GM18520 (cell line): ENCODE measurements at regions not wholly inside any gene's neighbourhood (a gene's known extent, or its start where the extent isn't known, plus 50 kb on each side); places are given as distances from the start of the nearest gene placed in this dataset.

Source experiments
- ATAC-seq: cut with Tn5 transposase; IDR thresholded peaks from one replicate; pipeline ENCODE4 v1.9.1; 2021; ENCODE audit not compliant: unreplicated experiment

DNA sequence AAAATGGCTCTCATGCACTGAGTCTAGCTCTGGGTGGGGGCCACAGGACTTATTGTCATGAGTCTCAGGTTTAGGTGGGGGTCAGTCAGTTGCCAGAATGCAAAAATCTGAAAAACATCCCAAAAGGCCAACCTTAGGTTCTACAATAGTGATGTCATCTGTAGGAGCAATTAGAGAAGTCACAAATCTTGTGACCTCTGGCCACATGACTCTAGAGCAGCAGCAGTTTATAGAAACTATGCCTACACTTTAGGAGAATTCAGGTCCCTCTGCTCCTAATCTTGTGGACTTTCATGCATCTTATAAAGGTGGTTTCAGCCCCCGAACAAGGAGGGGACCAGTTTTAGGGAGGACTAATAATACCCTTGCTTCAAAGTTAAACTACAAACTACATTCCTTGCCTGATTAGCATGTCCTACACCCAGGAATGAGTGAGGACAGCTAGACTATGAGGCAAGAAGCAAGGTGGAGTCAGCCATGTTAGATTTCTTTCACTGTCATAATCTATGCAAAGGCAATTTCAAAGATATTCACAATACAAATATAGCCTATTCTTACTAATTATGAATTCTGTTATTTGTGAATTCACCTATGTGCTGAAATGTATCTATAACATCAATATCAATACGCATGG, 123.5 kb upstream of the ADCY1 start:
- no peak for ATAC-seq

- no peak for ATAC-seq
Observed at GRCh38 chr7:45451342-45452035, 122.7 kb upstream of the ADCY1 start.

GRCh38 chr7:45454771-45455170, 119.4 kb upstream of the ADCY1 start:
- no peak for ATAC-seq

GRCh38 chr7:45455662-45456061, 118.5 kb upstream of the ADCY1 start:
- ATAC-seq = no peak

- no peak for ATAC-seq
Observed at GRCh38 chr7:45456105-45456504, 118.1 kb upstream of the ADCY1 start.

GRCh38 chr7:45456747-45457524, 117.2 kb upstream of the ADCY1 start:
- no peak for ATAC-seq

DNA sequence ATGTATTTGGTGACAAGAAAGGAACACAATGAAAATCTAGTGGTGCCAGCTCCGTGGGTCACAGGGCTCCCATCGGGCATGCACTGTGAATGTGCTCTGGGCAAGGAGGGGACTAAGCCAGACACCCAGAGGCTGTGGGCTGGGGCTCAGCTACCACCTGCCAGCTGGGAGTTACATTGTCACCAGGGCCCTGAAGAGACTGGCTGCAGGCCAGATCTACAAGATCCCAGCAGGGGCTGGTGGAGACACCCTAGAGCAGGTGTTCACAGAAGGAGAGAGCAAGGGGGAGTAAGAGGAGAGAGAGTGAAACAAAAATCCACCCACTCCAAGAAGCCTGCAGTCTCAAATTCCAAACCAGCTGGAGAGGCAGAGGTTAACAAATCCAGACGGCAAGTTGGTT, 116.6 kb upstream of the ADCY1 start:
- no peak for ATAC-seq

- ATAC-seq = no peak
Observed at GRCh38 chr7:45459476-45459875, 114.7 kb upstream of the ADCY1 start.

DNA sequence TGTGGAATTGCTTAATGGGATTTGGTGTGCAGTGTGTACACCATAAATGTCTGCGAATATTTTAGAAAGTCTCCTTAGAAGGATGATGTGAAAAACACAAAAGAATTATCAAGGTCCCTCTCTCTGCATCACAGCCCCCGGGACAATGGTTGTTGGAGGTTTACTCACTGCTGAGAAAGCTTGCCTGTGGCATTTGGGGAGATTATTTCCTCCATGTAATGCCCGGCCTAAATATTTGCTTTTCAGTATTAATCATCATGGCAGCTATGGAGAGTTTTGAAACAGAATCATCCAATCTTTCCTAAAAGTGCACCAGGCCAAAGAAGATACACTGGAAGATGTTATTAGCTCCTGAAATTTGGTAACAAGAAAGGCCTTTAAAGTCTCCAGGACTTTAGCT, 113.8 kb upstream of the ADCY1 start:
- no peak for ATAC-seq

DNA sequence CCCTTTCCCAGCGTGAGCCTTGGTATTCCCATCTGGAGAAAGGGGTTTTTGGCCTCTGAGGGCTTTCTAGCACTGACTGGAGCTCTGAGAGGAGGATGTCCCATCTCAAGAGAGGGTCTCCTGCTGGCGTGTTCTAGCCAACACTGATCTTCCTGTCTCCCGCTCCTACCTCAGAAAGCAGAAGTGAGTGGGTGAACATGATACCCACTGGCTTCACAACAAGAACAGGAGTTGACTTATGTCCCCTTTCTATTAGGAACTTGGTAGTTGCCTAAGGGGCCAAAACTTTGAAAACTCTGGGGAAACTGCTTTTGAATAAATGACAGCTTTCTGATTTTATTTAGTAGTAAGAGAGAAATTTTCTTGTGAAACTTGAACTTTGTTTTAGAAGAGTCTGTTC, 113.1 kb upstream of the ADCY1 start:
- ATAC-seq = no peak

GRCh38 chr7:45469103-45469502, 105.1 kb upstream of the ADCY1 start:
- ATAC-seq = no peak

GRCh38 chr7:45470031-45470430, 104.1 kb upstream of the ADCY1 start:
- ATAC-seq = no peak

GRCh38 chr7:45479781-45480180, 94.4 kb upstream of the ADCY1 start:
- ATAC-seq = no peak

GRCh38 chr7:45482451-45482850, 91.7 kb upstream of the ADCY1 start:
- ATAC-seq = no peak

DNA sequence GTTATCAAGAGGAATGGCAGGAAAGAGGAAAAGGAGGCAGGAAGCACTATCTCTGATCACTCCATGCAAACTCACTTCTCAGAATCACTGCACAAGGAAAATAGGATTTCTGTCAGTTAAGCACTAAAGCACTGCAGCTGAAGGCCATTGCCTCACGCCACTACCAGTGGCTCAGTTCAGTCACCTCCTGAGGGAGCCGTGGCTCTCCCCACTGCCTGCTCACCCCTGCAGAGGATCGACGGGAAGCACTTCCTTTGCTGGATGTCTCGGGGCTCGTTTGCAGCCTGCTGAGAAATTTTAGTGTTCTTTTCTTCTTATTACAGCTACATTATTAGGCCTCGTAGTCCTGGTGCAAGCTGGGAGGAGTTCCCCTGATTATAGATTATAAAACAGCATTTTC, 90.1 kb upstream of the ADCY1 start:
- no peak for ATAC-seq

DNA sequence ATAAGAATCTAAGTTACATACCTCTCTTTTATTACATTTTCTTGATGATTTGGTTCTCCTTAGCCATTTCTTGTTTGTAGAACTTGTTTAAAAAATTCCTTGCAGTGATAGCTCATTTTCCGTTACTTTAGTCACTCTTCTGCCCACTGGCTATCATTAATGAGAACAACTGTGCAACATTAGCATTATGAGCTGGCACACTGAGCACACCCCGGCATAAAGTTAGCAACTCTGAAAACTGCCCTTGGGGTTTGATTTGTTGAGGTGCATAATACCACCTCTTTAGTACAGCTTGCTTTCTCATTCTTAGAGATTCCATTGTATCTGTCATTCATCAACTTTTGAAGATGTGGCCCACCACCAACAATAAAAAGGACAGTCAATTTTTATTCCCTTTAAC, 87.6 kb upstream of the ADCY1 start:
- no peak for ATAC-seq

DNA sequence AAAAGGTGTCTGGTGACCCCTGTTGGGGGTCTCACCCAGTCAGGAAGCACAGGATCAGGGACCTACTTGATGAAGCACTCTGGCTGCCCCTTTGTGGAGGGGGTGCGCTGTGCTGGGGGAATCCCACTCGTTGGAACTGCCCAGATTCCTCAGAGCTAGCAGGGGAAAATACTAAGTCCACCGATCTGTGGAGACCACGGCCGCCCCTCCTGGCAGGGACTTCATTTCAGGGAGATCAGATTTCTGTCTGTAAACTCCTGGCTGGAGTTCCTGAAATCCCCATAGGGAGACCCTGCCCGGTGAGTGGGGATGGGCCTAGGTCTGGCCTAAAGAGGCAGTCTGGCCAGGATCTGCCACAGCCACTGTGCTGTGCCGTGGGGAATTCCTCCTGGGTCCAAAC, 79.3 kb upstream of the ADCY1 start:
- ATAC-seq = no peak

DNA sequence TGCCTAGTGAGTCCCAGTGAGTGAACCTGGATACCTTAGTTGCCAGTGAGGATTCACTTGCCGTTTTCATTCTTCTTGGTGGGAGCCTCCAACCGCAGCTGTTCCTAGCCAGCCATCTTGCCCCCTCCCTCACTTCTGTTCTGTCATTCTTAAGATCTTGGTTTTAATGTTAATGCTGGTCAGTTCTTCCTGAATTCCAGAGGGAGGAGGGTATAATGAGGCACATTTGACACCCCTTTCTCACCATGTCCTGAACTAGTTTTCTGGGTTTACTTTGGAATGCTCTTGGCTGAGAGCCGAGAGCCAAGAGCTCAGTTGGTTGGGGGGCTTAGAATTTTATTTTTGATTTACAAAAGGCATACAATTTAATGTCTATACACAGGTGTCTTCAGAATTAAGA, 78.5 kb upstream of the ADCY1 start:
- ATAC-seq = no peak

- no peak for ATAC-seq
Observed at GRCh38 chr7:45500257-45500656, 73.9 kb upstream of the ADCY1 start.

- ATAC-seq = no peak
Observed at GRCh38 chr7:45501791-45502190, 72.4 kb upstream of the ADCY1 start.

- ATAC-seq = no peak
Observed at GRCh38 chr7:45506059-45506458, 68.1 kb upstream of the ADCY1 start.

DNA sequence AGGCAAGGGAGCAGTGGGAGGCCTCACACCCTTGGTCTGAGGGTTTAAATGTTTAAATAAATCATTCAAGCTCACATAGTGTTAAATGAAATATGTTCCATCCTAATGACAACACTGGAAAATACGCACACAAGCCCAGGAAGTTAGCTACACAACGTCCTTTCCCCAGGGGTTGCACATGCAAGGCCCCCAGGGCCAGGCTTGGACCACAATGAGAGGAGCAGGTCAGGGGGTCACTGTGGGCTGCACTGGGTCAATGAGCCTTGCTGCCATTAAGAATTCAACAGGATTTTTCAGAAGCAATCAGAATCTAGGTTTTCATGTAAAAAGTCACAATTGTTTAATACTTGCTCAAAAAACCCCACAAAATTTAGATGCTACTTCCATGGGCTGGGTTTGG, 64.9 kb upstream of the ADCY1 start:
- no peak for ATAC-seq
